Heart left ventricle (tissue), 16 donors: ENCODE measurements at regions not wholly inside any gene's neighbourhood (a gene's known extent, or its start where the extent isn't known, plus 50 kb on each side); places are given as distances from the start of the nearest gene placed in this dataset.

Experiments
- ATAC-seq, 4 donors: fragments of 200-7000 bp; cut with Tn5 transposase; one replicate each; pipeline ENCODE4 v1.9.1; 2020 to 2022; ENCODE audit warnings: moderate library complexity in 4 of 4, mild to moderate bottlenecking in 3 of 4, moderate number of reproducible peaks in 1 of 4
- DNase-seq, 5 donors: peaks; one replicate each; pipeline ENCODE4 v3.0.0-alpha.2; 2020
- H3K27ac ChIP-seq, 12 donors: fragments of 200-600 bp; sonication (generic) in 4 of 12; one replicate each; pipeline versions ENCODE4 v1.5.0 to v1.8.0; 2016 to 2022; ENCODE audit warnings: mild to moderate bottlenecking in 2 of 12
- H3K27me3 ChIP-seq, 9 donors: fragments of 200-600 bp; sonication (generic) in 2 of 9; one replicate each; pipeline versions ENCODE4 v1.5.1 to v1.8.0; 2016 to 2022; ENCODE audit warnings: mild to moderate bottlenecking in 3 of 9
- H3K36me3 ChIP-seq, 9 donors: fragments of 200-600 bp; sonication (generic) in 2 of 9; one replicate each; pipeline versions ENCODE4 v1.5.0 to v1.8.0; 2018 to 2022; ENCODE audit warnings: mild to moderate bottlenecking in 2 of 9
- H3K4me1 ChIP-seq, 12 donors: fragments of 200-600 bp; sonication (generic) in 4 of 12; one replicate each; pipeline versions ENCODE4 v1.5.0 to v1.8.0; 2016 to 2022; ENCODE audit warnings: mild to moderate bottlenecking in 3 of 12
- H3K4me3 ChIP-seq, 12 donors: fragments of 200-600 bp; sonication (generic) in 4 of 12; one replicate each; pipeline versions ENCODE4 v1.5.0 to v1.8.0; 2017 to 2022; ENCODE audit warnings: mild to moderate bottlenecking in 9 of 12, moderate library complexity in 4 of 12
- H3K9me3 ChIP-seq, 12 donors: fragments of 200-600 bp; sonication (generic) in 4 of 12; one replicate each; pipeline versions ENCODE4 v1.5.0 to v1.8.0; 2016 to 2022; ENCODE audit warnings: mild to moderate bottlenecking in 1 of 12
- CTCF ChIP-seq, 12 donors: fragments of 200-600 bp; sonication (generic) in 4 of 12; IDR thresholded peaks; one replicate each; pipeline versions ENCODE4 v1.5.0 to v1.8.0; 2018 to 2022; ENCODE audit warnings: antibody characterized with exemption in 12 of 12, mild to moderate bottlenecking in 5 of 12
- WGBS, 4 donors: extraction: QIAGEN DNeasy Blood & Tissue Kit in 2 of 4; methylation state at CpG; one replicate each; pipeline versions ENCODE4 v1.1.5 to v1.1.7; 2013 to 2018; 5-methylcytosine and 5-hydroxymethylcytosine counted together
- intact Hi-C, 10 donors: fragments of 100-400 bp; cut with DNase I; formaldehyde crosslinking; loops; one replicate each; pipeline versions ENCODE4 v1.11.1 to v1.14.2; 2022
- donor health status: ischemic (EF 13 %, LVEDD 7.1; RV severe dilation, severe dysfunction).
- donor health status: healthy with polysubstance abuse.
- donor health status: DM: no; HTN: yes; CAD: no.
- donor health status: DM: no; HTN: no; CAD: no.
- donor health status: ischemic (EF 25% LVEDD 6.9; RV normal size, moderate dysfunction).
- donor health status: ischemic (EF 25% LVEDD 5.7; RV mildly dilated, moderate dysfunction).
- donor health status: healthy.
- donor health status: DM: yes; HTN: yes; CAD: no.
- donor health status: ischemic (EF 35%, LVEDD 5.7; RV mildly dilated, moderate dysfunction).
- donor health status: nonischemic (EF 11% LVEDD 7.7; RV severe dilation, severe dysfunction).
- donor health status: DM: yes; HTN: yes; CAD: no.
- donor health status: PGD.
- donor health status: ischemic (EF 29% LVEDD 5.4; RV normal size, mild dysfunction).
- donor health status: nonischemic (EF 23%, LVEDD 6.1; RV moderate dilation, normal function).

- Histone ChIP-seq H3K36me3 (no peaks in the 10 kb centered on the region), H3K9me3 (no peaks in the 10 kb centered on the region), H3K4me3 (no peak overlapping the region), H3K27ac (peak overlapping the region in 8 of 12 donors; percentile 0 to 79 (median 54)), H3K27me3 (no peaks in the 10 kb centered on the region), H3K4me1 (peaks cover 0 to 46% (median 18%) of the 10 kb centered on the region in 12 donors)
- DNase-seq (peak in 1 of 5 donors; percentile 28), ATAC-seq (peak in 3 of 4 donors; percentile 22 to 38 (median 23))
- intact Hi-C loops, result loop anchor here in 7 of 10 donors (1.0 to 10.0 kb wide), 16 partner anchors 43 to 495 kb away; partner anchors contain the start of genes CEBPB (in 5 of the 7), SNAI1 (in 1 of the 7) and UBE2V1 (in 1 of the 7)
- 48 to 68% (median 53%) methylated on average over 9 of the region's 9 CpGs for WGBS, 4 donors
- no peak for TF ChIP-seq CTCF (IDR thresholded peaks at IDR 0.05)
Measured at GRCh38 chr20:50460115-50460607, 50.0 kb upstream of the PTPN1 start.
